ENCODE measurements at regions not wholly inside any gene's neighbourhood (a gene's known extent, or its start where the extent isn't known, plus 50 kb on each side); places are given as distances from the start of the nearest gene placed in this dataset.

DNA sequence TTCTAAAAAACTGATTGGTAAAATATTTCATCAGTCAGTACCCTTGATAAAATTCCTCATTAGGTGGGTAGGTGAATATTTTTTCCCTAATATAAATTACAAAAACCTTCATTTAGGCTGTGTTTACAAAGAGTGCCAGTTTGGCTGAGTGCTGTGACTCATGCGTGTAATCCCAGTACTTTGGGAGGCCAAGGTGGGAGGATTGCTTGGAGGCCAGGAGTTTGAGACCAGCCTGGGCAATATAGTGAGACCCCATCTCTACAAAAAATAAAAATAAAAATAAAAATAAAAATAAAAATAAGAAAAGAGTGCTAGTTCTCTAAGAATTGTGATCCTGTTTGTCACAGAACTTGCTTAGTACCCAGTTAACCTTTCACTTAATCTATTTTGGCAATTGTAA, 398.4 kb upstream of the RGS6 start:
- TF ChIP-seq, protein P1, sequence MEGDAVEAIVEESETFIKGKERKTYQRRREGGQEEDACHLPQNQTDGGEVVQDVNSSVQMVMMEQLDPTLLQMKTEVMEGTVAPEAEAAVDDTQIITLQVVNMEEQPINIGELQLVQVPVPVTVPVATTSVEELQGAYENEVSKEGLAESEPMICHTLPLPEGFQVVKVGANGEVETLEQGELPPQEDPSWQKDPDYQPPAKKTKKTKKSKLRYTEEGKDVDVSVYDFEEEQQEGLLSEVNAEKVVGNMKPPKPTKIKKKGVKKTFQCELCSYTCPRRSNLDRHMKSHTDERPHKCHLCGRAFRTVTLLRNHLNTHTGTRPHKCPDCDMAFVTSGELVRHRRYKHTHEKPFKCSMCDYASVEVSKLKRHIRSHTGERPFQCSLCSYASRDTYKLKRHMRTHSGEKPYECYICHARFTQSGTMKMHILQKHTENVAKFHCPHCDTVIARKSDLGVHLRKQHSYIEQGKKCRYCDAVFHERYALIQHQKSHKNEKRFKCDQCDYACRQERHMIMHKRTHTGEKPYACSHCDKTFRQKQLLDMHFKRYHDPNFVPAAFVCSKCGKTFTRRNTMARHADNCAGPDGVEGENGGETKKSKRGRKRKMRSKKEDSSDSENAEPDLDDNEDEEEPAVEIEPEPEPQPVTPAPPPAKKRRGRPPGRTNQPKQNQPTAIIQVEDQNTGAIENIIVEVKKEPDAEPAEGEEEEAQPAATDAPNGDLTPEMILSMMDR (IDR thresholded peaks at IDR 0.05) = no peak
- no peak for TF ChIP-seq POLR2A (IDR thresholded peaks at IDR 0.05; ENCODE audit: low read depth)

All from esophagus muscularis mucosa (tissue), 3 donors.